ENCODE measurements at regions not wholly inside any gene's neighbourhood (a gene's known extent, or its start where the extent isn't known, plus 50 kb on each side); places are given as distances from the start of the nearest gene placed in this dataset.

DNA sequence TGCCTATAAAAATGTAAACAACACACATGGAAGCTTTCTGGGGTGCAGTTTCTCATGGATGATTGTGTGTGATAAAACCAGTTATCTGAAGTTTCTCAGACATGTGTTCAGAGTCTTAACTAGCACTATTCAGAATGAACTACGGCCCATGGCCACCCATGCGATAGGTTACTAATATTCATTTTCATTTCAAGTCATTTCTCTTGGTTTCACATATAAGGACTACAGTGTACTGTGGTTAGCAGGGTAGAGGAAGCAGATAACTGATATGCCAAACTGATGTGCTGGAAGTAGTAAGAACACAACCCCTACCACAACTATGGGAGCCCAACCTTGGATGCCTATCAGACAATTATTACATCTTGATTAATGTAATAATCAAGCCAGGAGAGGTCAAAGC is 372.1 kb downstream of the DTWD2 start (continued):
- TF ChIP-seq, protein P1, sequence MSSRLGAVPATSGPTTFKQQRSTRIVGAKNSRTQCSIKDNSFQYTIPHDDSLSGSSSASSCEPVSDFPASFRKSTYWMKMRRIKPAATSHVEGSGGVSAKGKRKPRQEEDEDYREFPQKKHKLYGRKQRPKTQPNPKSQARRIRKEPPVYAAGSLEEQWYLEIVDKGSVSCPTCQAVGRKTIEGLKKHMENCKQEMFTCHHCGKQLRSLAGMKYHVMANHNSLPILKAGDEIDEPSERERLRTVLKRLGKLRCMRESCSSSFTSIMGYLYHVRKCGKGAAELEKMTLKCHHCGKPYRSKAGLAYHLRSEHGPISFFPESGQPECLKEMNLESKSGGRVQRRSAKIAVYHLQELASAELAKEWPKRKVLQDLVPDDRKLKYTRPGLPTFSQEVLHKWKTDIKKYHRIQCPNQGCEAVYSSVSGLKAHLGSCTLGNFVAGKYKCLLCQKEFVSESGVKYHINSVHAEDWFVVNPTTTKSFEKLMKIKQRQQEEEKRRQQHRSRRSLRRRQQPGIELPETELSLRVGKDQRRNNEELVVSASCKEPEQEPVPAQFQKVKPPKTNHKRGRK (CRISPR knock-in tag; IDR thresholded peaks at IDR 0.05; ENCODE audit: borderline replicate concordance) = no peak
- TF ChIP-seq, protein P2, sequence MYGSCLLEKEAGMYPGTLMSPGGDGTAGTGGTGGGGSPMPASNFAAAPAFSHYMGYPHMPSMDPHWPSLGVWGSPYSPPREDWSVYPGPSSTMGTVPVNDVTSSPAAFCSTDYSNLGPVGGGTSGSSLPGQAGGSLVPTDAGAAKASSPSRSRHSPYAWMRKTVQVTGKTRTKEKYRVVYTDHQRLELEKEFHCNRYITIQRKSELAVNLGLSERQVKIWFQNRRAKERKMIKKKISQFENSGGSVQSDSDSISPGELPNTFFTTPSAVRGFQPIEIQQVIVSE (CRISPR knock-in tag; IDR thresholded peaks at IDR 0.05; ENCODE audit: borderline replicate concordance) = no peak
- TF ChIP-seq, protein P3, sequence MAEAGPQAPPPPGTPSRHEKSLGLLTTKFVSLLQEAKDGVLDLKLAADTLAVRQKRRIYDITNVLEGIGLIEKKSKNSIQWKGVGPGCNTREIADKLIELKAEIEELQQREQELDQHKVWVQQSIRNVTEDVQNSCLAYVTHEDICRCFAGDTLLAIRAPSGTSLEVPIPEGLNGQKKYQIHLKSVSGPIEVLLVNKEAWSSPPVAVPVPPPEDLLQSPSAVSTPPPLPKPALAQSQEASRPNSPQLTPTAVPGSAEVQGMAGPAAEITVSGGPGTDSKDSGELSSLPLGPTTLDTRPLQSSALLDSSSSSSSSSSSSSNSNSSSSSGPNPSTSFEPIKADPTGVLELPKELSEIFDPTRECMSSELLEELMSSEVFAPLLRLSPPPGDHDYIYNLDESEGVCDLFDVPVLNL (CRISPR knock-in tag; IDR thresholded peaks at IDR 0.05; ENCODE audit: borderline replicate concordance, low read depth) = no peak

DNA sequence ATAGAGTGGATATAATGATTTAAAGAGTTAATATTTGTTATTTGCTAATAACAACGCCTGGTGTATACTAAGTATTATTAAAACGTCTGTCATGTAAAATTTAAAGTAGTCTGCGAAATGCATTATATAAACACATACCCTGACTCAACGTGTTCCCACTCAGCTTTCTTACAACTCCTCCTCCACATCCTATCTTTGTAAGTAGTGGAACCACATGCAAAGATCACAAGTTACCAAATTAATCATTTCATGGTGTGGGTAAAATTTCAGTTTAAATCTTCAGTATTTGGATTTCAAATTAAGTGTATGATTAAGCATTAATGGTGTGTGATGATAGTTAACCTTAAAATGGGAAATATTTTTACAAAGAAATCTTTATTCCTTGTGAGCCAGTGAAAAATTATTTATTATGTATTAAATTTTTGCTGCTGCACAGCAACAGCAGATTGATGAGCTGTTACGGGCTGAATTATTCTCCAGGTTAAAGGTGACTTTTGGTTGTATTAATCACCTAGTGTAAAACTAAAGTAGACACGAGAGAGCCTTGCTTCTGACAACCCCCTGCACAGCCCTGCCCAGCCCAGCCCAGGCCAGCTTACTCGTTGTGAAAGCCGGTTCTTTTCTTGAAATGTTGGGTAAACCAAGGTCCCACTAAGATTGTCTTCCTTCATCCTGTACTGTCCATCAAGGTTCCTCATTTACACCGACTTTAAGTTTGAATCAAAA is 373.5 kb downstream of the DTWD2 start:
- DNase-seq (ENCODE audit: low spot score) (no peak), ATAC-seq (no peak)
- Mint-ChIP-seq H3K27me3 (ENCODE audit: low read depth) (no peaks in the 10 kb centered on the region), H3K9me3 (no peaks in the 10 kb centered on the region), H3K4me3 (no peak overlapping the region), H3K27ac (no peak overlapping the region), H3K4me1 (no peaks in the 10 kb centered on the region), H3K36me3 (no peaks in the 10 kb centered on the region)
- ChIA-PET CTCF (interaction anchor here (1.2 kb wide), 1 partner anchor 176 kb away, joined by 3 read pairs; no protein-coding TSS in a partner anchor), POLR2A (no interaction called here)
- TF ChIP-seq FOXP4 (CRISPR knock-in tag; IDR thresholded peaks at IDR 0.05) (no peak), ATF2 (CRISPR knock-in tag; IDR thresholded peaks at IDR 0.05; ENCODE audit: borderline replicate concordance, low read depth) (no peak), CREM (CRISPR knock-in tag; IDR thresholded peaks at IDR 0.05) (no peak), RORB (CRISPR knock-in tag; IDR thresholded peaks at IDR 0.05) (no peak), AR (CRISPR knock-in tag; IDR thresholded peaks at IDR 0.05) (no peak), MYBL2 (CRISPR knock-in tag; IDR thresholded peaks at IDR 0.05) (no peak), FOXK1 (CRISPR knock-in tag; IDR thresholded peaks at IDR 0.05) (no peak), SOX15 (CRISPR knock-in tag; IDR thresholded peaks at IDR 0.05) (no peak), FOXJ3 (CRISPR knock-in tag; IDR thresholded peaks at IDR 0.05; ENCODE audit: borderline replicate concordance) (no peak), EMX1 (CRISPR knock-in tag; IDR thresholded peaks at IDR 0.05) (no peak), NFE2L1 (CRISPR knock-in tag; IDR thresholded peaks at IDR 0.05) (no peak), SP1 (CRISPR knock-in tag; conservative IDR thresholded peaks at IDR 0.05) (no peak)
- TF ChIP-seq, protein P4, sequence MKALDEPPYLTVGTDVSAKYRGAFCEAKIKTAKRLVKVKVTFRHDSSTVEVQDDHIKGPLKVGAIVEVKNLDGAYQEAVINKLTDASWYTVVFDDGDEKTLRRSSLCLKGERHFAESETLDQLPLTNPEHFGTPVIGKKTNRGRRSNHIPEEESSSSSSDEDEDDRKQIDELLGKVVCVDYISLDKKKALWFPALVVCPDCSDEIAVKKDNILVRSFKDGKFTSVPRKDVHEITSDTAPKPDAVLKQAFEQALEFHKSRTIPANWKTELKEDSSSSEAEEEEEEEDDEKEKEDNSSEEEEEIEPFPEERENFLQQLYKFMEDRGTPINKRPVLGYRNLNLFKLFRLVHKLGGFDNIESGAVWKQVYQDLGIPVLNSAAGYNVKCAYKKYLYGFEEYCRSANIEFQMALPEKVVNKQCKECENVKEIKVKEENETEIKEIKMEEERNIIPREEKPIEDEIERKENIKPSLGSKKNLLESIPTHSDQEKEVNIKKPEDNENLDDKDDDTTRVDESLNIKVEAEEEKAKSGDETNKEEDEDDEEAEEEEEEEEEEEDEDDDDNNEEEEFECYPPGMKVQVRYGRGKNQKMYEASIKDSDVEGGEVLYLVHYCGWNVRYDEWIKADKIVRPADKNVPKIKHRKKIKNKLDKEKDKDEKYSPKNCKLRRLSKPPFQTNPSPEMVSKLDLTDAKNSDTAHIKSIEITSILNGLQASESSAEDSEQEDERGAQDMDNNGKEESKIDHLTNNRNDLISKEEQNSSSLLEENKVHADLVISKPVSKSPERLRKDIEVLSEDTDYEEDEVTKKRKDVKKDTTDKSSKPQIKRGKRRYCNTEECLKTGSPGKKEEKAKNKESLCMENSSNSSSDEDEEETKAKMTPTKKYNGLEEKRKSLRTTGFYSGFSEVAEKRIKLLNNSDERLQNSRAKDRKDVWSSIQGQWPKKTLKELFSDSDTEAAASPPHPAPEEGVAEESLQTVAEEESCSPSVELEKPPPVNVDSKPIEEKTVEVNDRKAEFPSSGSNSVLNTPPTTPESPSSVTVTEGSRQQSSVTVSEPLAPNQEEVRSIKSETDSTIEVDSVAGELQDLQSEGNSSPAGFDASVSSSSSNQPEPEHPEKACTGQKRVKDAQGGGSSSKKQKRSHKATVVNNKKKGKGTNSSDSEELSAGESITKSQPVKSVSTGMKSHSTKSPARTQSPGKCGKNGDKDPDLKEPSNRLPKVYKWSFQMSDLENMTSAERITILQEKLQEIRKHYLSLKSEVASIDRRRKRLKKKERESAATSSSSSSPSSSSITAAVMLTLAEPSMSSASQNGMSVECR (CRISPR knock-in tag; IDR thresholded peaks at IDR 0.05; ENCODE audit: borderline replicate concordance) = no peak
- TF ChIP-seq, protein P5, sequence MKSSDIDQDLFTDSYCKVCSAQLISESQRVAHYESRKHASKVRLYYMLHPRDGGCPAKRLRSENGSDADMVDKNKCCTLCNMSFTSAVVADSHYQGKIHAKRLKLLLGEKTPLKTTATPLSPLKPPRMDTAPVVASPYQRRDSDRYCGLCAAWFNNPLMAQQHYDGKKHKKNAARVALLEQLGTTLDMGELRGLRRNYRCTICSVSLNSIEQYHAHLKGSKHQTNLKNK (CRISPR knock-in tag; IDR thresholded peaks at IDR 0.05) = no peak
- TF ChIP-seq, protein P6, sequence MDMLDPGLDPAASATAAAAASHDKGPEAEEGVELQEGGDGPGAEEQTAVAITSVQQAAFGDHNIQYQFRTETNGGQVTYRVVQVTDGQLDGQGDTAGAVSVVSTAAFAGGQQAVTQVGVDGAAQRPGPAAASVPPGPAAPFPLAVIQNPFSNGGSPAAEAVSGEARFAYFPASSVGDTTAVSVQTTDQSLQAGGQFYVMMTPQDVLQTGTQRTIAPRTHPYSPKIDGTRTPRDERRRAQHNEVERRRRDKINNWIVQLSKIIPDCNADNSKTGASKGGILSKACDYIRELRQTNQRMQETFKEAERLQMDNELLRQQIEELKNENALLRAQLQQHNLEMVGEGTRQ (CRISPR knock-in tag; IDR thresholded peaks at IDR 0.05) = no peak
